G401.6 (cell line): ENCODE measurements at regions not wholly inside any gene's neighbourhood (a gene's known extent, or its start where the extent isn't known, plus 50 kb on each side); places are given as distances from the start of the nearest gene placed in this dataset.

Experiments used
- FAIRE-seq: peaks from 2 replicates; lab custom pipeline; 2012; peaks lifted over from hg19 to GRCh38; lab: Jason Lieb, UNC

GRCh38 chr17:77889866-77890760 is 68.4 kb upstream of the TNRC6C start:
- FAIRE-seq = no peak

GRCh38 chr17:77890771-77891170 is 67.7 kb upstream of the TNRC6C start:
- FAIRE-seq = no peak

GRCh38 chr17:77891602-77892001 is 66.9 kb upstream of the TNRC6C start:
- no peak for FAIRE-seq

GRCh38 chr17:77892031-77892430 is 66.5 kb upstream of the TNRC6C start:
- no peak for FAIRE-seq

GRCh38 chr17:77892469-77893143 is 65.9 kb upstream of the TNRC6C start:
- no peak for FAIRE-seq

GRCh38 chr17:77893144-77894044 is 65.1 kb upstream of the TNRC6C start:
- FAIRE-seq = no peak

- FAIRE-seq = no peak
These were observed 64.2 kb upstream of the TNRC6C start for GRCh38 chr17:77894126-77894956.

GRCh38 chr17:77897741-77898301 is 60.7 kb upstream of the TNRC6C start:
- FAIRE-seq = no peak

GRCh38 chr17:77898521-77899434 is 59.7 kb upstream of the TNRC6C start:
- no peak for FAIRE-seq

- FAIRE-seq = no peak
These were observed 59.0 kb upstream of the TNRC6C start for GRCh38 chr17:77899498-77899897.

- no peak for FAIRE-seq
These were observed 57.0 kb upstream of the TNRC6C start for GRCh38 chr17:77901481-77901880.

GRCh38 chr17:77905266-77905665 is 53.2 kb upstream of the TNRC6C start:
- FAIRE-seq = no peak

- FAIRE-seq = no peak
These were observed 52.7 kb upstream of the TNRC6C start for GRCh38 chr17:77905766-77906165.

- no peak for FAIRE-seq
These were observed 52.1 kb upstream of the TNRC6C start for GRCh38 chr17:77906377-77906871.

- no peak for FAIRE-seq
These were observed 50.7 kb upstream of the TNRC6C start for GRCh38 chr17:77907497-77908461.

- FAIRE-seq = no peak
These were observed 50.0 kb upstream of the TNRC6C start for GRCh38 chr17:77908501-77908900.
